Mesothelial cell of epicardium (in vitro differentiated cells): ENCODE measurements at regions not wholly inside any gene's neighbourhood (a gene's known extent, or its start where the extent isn't known, plus 50 kb on each side); places are given as distances from the start of the nearest gene placed in this dataset.

Experiments used
- DNase-seq, 2 experiments: peaks; one replicate each; pipeline ENCODE4 v3.0.0; 2021; ENCODE audit warnings: low spot score in 2 of 2; ENCODE audit not compliant: unreplicated experiment in 2 of 2
- H3K27ac Mint-ChIP-seq: 2 replicates; pipeline ENCODE4 v1.8.0; 2021; ENCODE audit warnings: mixed read lengths
- H3K27me3 Mint-ChIP-seq: 2 replicates; pipeline ENCODE4 v1.8.0; 2021; ENCODE audit warnings: low read depth, mixed read lengths
- H3K36me3 Mint-ChIP-seq: 2 replicates; pipeline ENCODE4 v1.8.0; 2021; ENCODE audit warnings: mixed read lengths
- H3K4me1 Mint-ChIP-seq: 2 replicates; pipeline ENCODE4 v1.8.0; 2021; ENCODE audit warnings: mixed read lengths
- H3K4me3 Mint-ChIP-seq: 2 replicates; pipeline ENCODE4 v1.8.0; 2021; ENCODE audit warnings: mild to moderate bottlenecking, moderate library complexity, mixed read lengths
- H3K9me3 Mint-ChIP-seq: 2 replicates; pipeline ENCODE4 v1.8.0; 2021; ENCODE audit warnings: mixed read lengths
- CTCF ChIP-seq: fragments of 200-600 bp; sonication (generic); IDR thresholded peaks from one replicate; pipeline ENCODE4 v1.5.0; 2021; ENCODE audit warnings: antibody characterized with exemption; ENCODE audit not compliant: unreplicated experiment

- no peaks in the 10 kb centered on the region for H3K36me3 Mint-ChIP-seq
- DNase-seq = no peak
- H3K4me1 Mint-ChIP-seq = peaks cover 6% of the 10 kb centered on the region
Measured at GRCh38 chr15:87724330-87724729, 532.2 kb downstream of the NTRK3 start.

GRCh38 chr15:87722941-87723691 is 533.4 kb downstream of the NTRK3 start:
- Mint-ChIP-seq H3K4me1 (peaks cover 6% of the 10 kb centered on the region), H3K27me3 (peaks cover 64% of the 10 kb centered on the region), H3K36me3 (no peaks in the 10 kb centered on the region), H3K4me3 (no peak overlapping the region), H3K27ac (no peak overlapping the region), H3K9me3 (no peaks in the 10 kb centered on the region)
- TF ChIP-seq CTCF = no peak
- DNase-seq = no peak

More at GRCh38 chr15:87724330-87724729, 532.2 kb downstream of the NTRK3 start:
- Mint-ChIP-seq H3K4me3 (no peak overlapping the region), H3K27ac (no peak overlapping the region), H3K9me3 (no peaks in the 10 kb centered on the region), H3K27me3 (peaks cover 65% of the 10 kb centered on the region)
- no peak for TF ChIP-seq CTCF

GRCh38 chr15:87720235-87720634 is 536.3 kb downstream of the NTRK3 start:
- no peak for DNase-seq
- TF ChIP-seq CTCF = no peak
- Mint-ChIP-seq H3K27ac (no peak overlapping the region), H3K4me3 (no peak overlapping the region), H3K4me1 (no peaks in the 10 kb centered on the region), H3K9me3 (no peaks in the 10 kb centered on the region), H3K36me3 (no peaks in the 10 kb centered on the region), H3K27me3 (peaks cover 61% of the 10 kb centered on the region)

- no peak for TF ChIP-seq CTCF
- peaks cover 69% of the 10 kb centered on the region for H3K27me3 Mint-ChIP-seq
- no peak overlapping the region for H3K4me3 Mint-ChIP-seq
- DNase-seq = no peak
- no peaks in the 10 kb centered on the region for H3K9me3 Mint-ChIP-seq
- H3K36me3 Mint-ChIP-seq = no peaks in the 10 kb centered on the region
- peaks cover 9% of the 10 kb centered on the region for H3K4me1 Mint-ChIP-seq
- H3K27ac Mint-ChIP-seq = no peak overlapping the region
Measured at GRCh38 chr15:87716422-87716821, 540.1 kb downstream of the NTRK3 start.

- no peak overlapping the region for H3K4me3 Mint-ChIP-seq
- peaks cover 63% of the 10 kb centered on the region for H3K27me3 Mint-ChIP-seq
- H3K27ac Mint-ChIP-seq = no peak overlapping the region
- peaks cover 18% of the 10 kb centered on the region for H3K4me1 Mint-ChIP-seq
- no peak for DNase-seq
- H3K36me3 Mint-ChIP-seq = no peaks in the 10 kb centered on the region
- H3K9me3 Mint-ChIP-seq = no peaks in the 10 kb centered on the region
- no peak for TF ChIP-seq CTCF
Measured at GRCh38 chr15:87715252-87715651, 541.3 kb downstream of the NTRK3 start.

GRCh38 chr15:87713475-87713879 is 543.1 kb downstream of the NTRK3 start:
- no peaks in the 10 kb centered on the region for H3K36me3 Mint-ChIP-seq
- H3K4me1 Mint-ChIP-seq = peaks cover 19% of the 10 kb centered on the region
- H3K27me3 Mint-ChIP-seq = peaks cover 53% of the 10 kb centered on the region
- no peak overlapping the region for H3K4me3 Mint-ChIP-seq
- no peak for TF ChIP-seq CTCF
- H3K9me3 Mint-ChIP-seq = no peaks in the 10 kb centered on the region
- H3K27ac Mint-ChIP-seq = no peak overlapping the region
- no peak for DNase-seq
